ENCODE measurements at regions not wholly inside any gene's neighbourhood (a gene's known extent, or its start where the extent isn't known, plus 50 kb on each side); places are given as distances from the start of the nearest gene placed in this dataset.

DNA sequence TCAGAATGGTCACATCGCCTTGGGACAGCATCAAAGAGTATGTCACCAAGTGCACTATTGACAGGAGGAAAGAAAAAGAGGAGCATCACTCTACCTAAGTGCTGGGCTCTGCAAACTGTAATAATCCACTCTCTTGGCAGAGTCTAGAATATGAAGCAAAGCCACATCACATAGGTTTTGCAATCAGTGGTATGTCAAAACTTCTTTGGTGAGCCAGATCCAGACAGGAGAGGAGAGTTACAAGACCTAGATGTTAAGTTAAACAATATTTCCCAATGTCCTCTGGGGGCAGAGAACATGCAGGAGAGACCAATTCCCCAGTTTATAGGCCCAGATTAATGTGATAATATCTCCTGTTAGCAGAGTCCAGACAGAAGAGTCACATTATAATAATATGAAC, 1032.6 kb upstream of the AMELY start:
- TF ChIP-seq CTCF (IDR thresholded peaks at IDR 0.05) (no peak), POLR2A (IDR thresholded peaks at IDR 0.05) (no peak)

All from gastroesophageal sphincter (tissue), 3 donors.